Endothelial cell (in vitro differentiated cells): ENCODE measurements at regions not wholly inside any gene's neighbourhood (a gene's known extent, or its start where the extent isn't known, plus 50 kb on each side); places are given as distances from the start of the nearest gene placed in this dataset.
"Not testable (repeated sequence)": the region's sequence is repeated elsewhere in the genome, so short reads cannot be mapped to it uniquely, and the experiment has no call there.

Source experiments
- DNase-seq: peaks from one replicate; pipeline ENCODE4 v3.0.0; 2021; ENCODE audit warnings: low spot score
- H3K27ac Mint-ChIP-seq: one replicate; pipeline ENCODE4 v1.8.0; 2021; ENCODE audit warnings: mixed read lengths, inconsistent platforms; ENCODE audit not compliant: unreplicated experiment
- H3K27me3 Mint-ChIP-seq: one replicate; pipeline ENCODE4 v1.8.0; 2021; ENCODE audit warnings: mild to moderate bottlenecking, moderate library complexity, mixed read lengths, inconsistent platforms; ENCODE audit not compliant: unreplicated experiment
- H3K36me3 Mint-ChIP-seq: one replicate; pipeline ENCODE4 v1.8.0; 2021; ENCODE audit warnings: mild to moderate bottlenecking, low read depth, mixed read lengths, inconsistent platforms; ENCODE audit not compliant: unreplicated experiment
- H3K4me1 Mint-ChIP-seq: one replicate; pipeline ENCODE4 v1.8.0; 2021; ENCODE audit warnings: mild to moderate bottlenecking, mixed read lengths, inconsistent platforms; ENCODE audit not compliant: unreplicated experiment
- H3K4me3 Mint-ChIP-seq: one replicate; pipeline ENCODE4 v1.8.0; 2021; ENCODE audit warnings: mild to moderate bottlenecking, mixed read lengths, inconsistent platforms; ENCODE audit not compliant: unreplicated experiment
- H3K9me3 Mint-ChIP-seq: one replicate; pipeline ENCODE4 v1.8.0; 2021; ENCODE audit warnings: mixed read lengths, inconsistent platforms; ENCODE audit not compliant: unreplicated experiment
- TF ChIP-seq, protein P1 (sequence below): fragments of 200-600 bp; sonication (generic); IDR thresholded peaks from one replicate; pipeline ENCODE4 v1.5.0; 2021; ENCODE audit warnings: antibody characterized with exemption; ENCODE audit not compliant: unreplicated experiment

DNA sequence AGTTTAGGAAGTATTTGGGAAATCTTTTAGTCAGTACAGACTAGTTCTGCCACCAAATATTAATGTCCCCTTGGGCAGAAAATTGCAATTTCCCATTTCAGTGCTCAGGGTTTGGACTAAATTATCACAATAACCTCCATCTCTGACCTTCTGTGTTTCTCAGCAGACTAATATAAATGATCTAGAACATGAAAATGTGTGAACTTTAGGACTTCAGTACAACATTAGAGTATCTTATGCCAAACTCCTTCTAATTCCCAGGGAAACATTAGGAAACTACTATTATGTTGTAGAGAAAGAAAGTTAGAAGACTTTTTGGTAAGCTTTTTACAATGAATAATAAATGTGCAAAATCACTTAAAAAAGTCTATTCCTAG lies 1087.6 kb upstream of the CITED2 start:
- no peak for DNase-seq
- H3K9me3 Mint-ChIP-seq = no peaks in the 10 kb centered on the region
- no peak overlapping the region for H3K27ac Mint-ChIP-seq
- no peaks in the 10 kb centered on the region for H3K27me3 Mint-ChIP-seq
- peaks cover 5% of the 10 kb centered on the region for H3K4me1 Mint-ChIP-seq
- H3K36me3 Mint-ChIP-seq = no peaks in the 10 kb centered on the region
- TF ChIP-seq, protein P1, sequence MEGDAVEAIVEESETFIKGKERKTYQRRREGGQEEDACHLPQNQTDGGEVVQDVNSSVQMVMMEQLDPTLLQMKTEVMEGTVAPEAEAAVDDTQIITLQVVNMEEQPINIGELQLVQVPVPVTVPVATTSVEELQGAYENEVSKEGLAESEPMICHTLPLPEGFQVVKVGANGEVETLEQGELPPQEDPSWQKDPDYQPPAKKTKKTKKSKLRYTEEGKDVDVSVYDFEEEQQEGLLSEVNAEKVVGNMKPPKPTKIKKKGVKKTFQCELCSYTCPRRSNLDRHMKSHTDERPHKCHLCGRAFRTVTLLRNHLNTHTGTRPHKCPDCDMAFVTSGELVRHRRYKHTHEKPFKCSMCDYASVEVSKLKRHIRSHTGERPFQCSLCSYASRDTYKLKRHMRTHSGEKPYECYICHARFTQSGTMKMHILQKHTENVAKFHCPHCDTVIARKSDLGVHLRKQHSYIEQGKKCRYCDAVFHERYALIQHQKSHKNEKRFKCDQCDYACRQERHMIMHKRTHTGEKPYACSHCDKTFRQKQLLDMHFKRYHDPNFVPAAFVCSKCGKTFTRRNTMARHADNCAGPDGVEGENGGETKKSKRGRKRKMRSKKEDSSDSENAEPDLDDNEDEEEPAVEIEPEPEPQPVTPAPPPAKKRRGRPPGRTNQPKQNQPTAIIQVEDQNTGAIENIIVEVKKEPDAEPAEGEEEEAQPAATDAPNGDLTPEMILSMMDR = no peak
- H3K4me3 Mint-ChIP-seq = no peak overlapping the region

DNA sequence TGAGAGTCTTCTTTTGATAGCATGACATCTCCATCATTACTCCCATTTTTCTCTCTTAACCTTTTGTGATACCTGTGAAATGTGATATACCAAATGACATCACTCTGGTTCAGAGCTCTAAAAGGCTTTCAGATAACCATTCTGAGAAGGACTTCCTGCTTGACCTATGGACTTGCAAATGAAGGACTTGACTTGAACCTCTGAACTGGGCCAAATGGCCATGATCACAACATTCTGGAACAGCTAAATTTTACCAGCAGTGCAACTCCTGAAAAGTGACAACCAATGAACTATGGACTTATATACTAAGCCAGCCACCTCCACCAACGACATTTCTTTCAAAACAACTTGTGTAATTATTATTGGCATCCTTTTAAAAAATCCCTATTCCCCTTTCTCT lies 1085.8 kb upstream of the CITED2 start:
- H3K27me3 Mint-ChIP-seq = no peaks in the 10 kb centered on the region
- no peak overlapping the region for H3K27ac Mint-ChIP-seq
- no peaks in the 10 kb centered on the region for H3K36me3 Mint-ChIP-seq
- H3K4me1 Mint-ChIP-seq = peaks cover 5% of the 10 kb centered on the region
- H3K4me3 Mint-ChIP-seq = no peak overlapping the region
- H3K9me3 Mint-ChIP-seq = no peaks in the 10 kb centered on the region
- no peak for DNase-seq
- TF ChIP-seq, protein P1 = no peak

DNA sequence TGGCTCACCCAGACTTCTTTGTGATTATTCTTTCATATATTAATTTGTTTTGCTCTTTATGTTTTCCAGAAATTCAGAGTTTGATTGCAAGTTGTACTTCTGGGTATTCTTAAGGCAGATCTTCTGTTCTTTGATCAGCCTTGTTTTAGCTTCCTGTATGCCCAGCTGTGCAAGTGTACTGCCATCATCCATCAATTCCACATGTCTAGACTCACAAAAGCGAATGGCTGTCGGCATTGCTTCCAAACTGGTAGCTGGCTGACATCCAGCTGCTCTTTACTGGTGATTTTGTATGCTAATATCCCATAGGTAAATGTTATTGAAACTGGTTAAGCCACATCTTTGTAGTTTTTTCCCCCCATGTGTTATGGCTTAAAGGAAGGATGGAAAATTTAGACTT lies 1084.8 kb upstream of the CITED2 start:
- TF ChIP-seq, protein P1 = no peak
- no peak overlapping the region for H3K27ac Mint-ChIP-seq
- H3K27me3 Mint-ChIP-seq = no peaks in the 10 kb centered on the region
- no peak for DNase-seq
- H3K4me3 Mint-ChIP-seq = no peak overlapping the region
- H3K4me1 Mint-ChIP-seq = peaks cover 5% of the 10 kb centered on the region
- H3K9me3 Mint-ChIP-seq = no peaks in the 10 kb centered on the region
- H3K36me3 Mint-ChIP-seq = no peaks in the 10 kb centered on the region

DNA sequence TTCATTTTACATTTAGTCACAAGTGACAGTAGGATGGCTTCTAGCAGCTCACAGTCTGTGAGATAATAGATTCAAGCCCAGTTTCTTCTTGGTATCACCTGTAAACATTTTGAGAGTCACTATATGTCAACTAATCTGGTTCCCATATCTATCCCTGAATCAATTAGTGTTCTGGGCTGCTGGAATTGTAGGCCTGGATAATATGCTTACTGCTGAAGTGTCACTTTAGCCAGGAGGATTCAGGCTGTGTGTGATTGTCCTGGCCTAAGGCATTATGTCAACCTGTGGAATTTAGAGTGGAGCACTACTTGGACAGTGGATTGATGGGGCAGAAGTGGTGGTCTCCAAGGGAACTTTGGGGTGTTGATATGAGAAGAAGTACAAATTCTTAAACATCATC lies 1071.8 kb upstream of the CITED2 start:
- H3K27ac Mint-ChIP-seq = no peak overlapping the region
- H3K36me3 Mint-ChIP-seq = no peaks in the 10 kb centered on the region
- no peaks in the 10 kb centered on the region for H3K9me3 Mint-ChIP-seq
- no peaks in the 10 kb centered on the region for H3K27me3 Mint-ChIP-seq
- no peaks in the 10 kb centered on the region for H3K4me1 Mint-ChIP-seq
- TF ChIP-seq, protein P1 = no peak
- no peak overlapping the region for H3K4me3 Mint-ChIP-seq
- DNase-seq = no peak

DNA sequence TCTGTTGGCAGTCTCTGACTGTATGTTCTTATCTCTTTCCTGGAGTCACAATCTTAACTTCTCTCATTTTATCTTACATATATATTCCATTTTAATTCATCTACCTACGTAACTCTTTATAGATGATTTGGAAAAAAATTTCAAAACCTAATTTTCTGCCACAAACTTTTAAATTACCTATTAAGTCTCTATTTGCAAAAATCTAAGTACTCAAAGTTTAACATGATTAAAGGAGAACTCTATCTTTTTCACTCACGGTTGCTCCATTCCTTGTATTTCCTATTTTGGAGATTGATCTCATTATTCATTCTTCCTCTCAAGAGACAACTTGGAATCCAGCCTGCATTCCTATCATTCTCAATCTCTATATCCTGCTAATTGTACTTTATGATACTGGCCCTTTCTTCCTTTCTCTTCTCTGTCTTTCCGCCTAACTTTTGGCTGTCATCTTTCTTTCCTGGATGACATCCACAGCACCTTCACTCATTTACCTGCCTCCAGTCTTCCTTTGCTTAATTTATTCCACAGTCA lies 1071.1 kb upstream of the CITED2 start:
- DNase-seq = no peak
- H3K9me3 Mint-ChIP-seq = no peaks in the 10 kb centered on the region
- TF ChIP-seq, protein P1 = no peak
- H3K27me3 Mint-ChIP-seq = no peaks in the 10 kb centered on the region
- H3K27ac Mint-ChIP-seq = no peak overlapping the region
- H3K4me1 Mint-ChIP-seq = no peaks in the 10 kb centered on the region
- H3K4me3 Mint-ChIP-seq = no peak overlapping the region
- H3K36me3 Mint-ChIP-seq = no peaks in the 10 kb centered on the region

DNA sequence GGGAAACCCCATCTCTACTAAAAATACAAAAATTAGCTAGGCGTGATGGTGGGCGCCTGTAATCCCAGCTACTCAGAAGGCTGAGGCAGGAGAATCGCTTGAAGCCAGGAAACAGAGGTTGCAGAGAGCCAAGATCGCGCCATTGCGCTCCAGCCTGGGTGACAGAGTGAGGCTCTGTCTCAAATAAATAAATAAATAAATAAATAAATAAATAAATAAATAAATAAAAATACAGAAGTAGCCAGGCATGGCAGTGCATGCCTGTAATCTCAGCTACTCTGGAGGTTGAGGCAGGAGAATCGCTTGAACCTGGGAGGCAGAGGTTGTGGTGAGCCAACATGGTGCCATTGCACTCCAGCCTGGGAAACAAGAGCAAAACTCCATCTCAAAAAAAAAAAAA lies 1068.7 kb upstream of the CITED2 start:
- not testable (repeated sequence) for H3K9me3 Mint-ChIP-seq, H3K4me1 Mint-ChIP-seq, H3K4me3 Mint-ChIP-seq, H3K36me3 Mint-ChIP-seq, DNase-seq, H3K27me3 Mint-ChIP-seq, H3K27ac Mint-ChIP-seq
